Neural progenitor cell (in vitro differentiated cells): ENCODE measurements at regions not wholly inside any gene's neighbourhood (a gene's known extent, or its start where the extent isn't known, plus 50 kb on each side); places are given as distances from the start of the nearest gene placed in this dataset.

ENCODE experiments used
- DNase-seq: peaks from one replicate; pipeline ENCODE4 v3.0.0-alpha.2; 2016; ENCODE audit warnings: low spot score
- H2AFZ ChIP-seq: fragments of 200-600 bp; sonication (generic); replicated peaks from 2 replicates; pipeline ENCODE4 v1.6.1; 2016; ENCODE audit warnings: antibody characterized with exemption
- H3F3A ChIP-seq: fragments of 200-600 bp; sonication (generic); 2 replicates; pipeline ENCODE4 v1.6.1; 2016; ENCODE audit warnings: antibody characterized with exemption, low read depth
- H3K27ac ChIP-seq: fragments of 200-600 bp; sonication (generic); 2 replicates; pipeline ENCODE4 v1.5.1; 2016; ENCODE audit warnings: mild to moderate bottlenecking
- H3K27me3 ChIP-seq: fragments of 200-600 bp; sonication (generic); 2 replicates; pipeline ENCODE4 v1.6.1; 2016; ENCODE audit warnings: mild to moderate bottlenecking, moderate library complexity
- H3K36me3 ChIP-seq: fragments of 200-600 bp; sonication (generic); 2 replicates; pipeline ENCODE4 v1.5.1; 2016
- H3K4me1 ChIP-seq: fragments of 200-600 bp; sonication (generic); 2 replicates; pipeline ENCODE4 v1.6.1; 2016; ENCODE audit warnings: mixed run types
- H3K4me2 ChIP-seq: fragments of 200-600 bp; sonication (generic); 2 replicates; pipeline ENCODE4 v1.6.1; 2016
- H3K4me3 ChIP-seq: fragments of 200-600 bp; sonication (generic); 2 replicates; pipeline ENCODE4 v1.5.1; 2016
- H3K79me2 ChIP-seq: fragments of 200-600 bp; sonication (generic); 2 replicates; pipeline ENCODE4 v1.6.1; 2016; ENCODE audit warnings: low read depth
- H3K9ac ChIP-seq: fragments of 200-600 bp; sonication (generic); 2 replicates; pipeline ENCODE4 v1.6.1; 2016
- H3K9me3 ChIP-seq: fragments of 200-600 bp; sonication (generic); 2 replicates; pipeline ENCODE4 v1.5.1; 2016; ENCODE audit warnings: low read depth
- H4K20me1 ChIP-seq: fragments of 200-600 bp; sonication (generic); 2 replicates; pipeline ENCODE4 v1.6.1; 2016; ENCODE audit warnings: low read depth
- H3K27ac Mint-ChIP-seq: 3 replicates; pipeline ENCODE4 v1.8.0; 2021; ENCODE audit warnings: mixed read lengths
- H3K27me3 Mint-ChIP-seq: 2 replicates; pipeline ENCODE4 v1.8.0; 2022; ENCODE audit warnings: low read depth, mild to moderate bottlenecking, inconsistent platforms, moderate library complexity, mixed read lengths; ENCODE audit not compliant: insufficient read depth
- H3K36me3 Mint-ChIP-seq: 3 replicates; pipeline ENCODE4 v1.8.0; 2021; ENCODE audit warnings: mixed read lengths
- H3K4me1 Mint-ChIP-seq: 3 replicates; pipeline ENCODE4 v1.8.0; 2021; ENCODE audit warnings: mixed read lengths
- H3K4me3 Mint-ChIP-seq: 3 replicates; pipeline ENCODE4 v1.8.0; 2021; ENCODE audit warnings: mild to moderate bottlenecking, moderate library complexity, mixed read lengths
- H3K9me3 Mint-ChIP-seq: 3 replicates; pipeline ENCODE4 v1.8.0; 2020; ENCODE audit warnings: mixed read lengths
- EZH2 ChIP-seq: fragments of 200-600 bp; sonication (generic); IDR thresholded peaks from 2 replicates; pipeline ENCODE4 v1.6.1; 2017; ENCODE audit warnings: antibody characterized with exemption, mild to moderate bottlenecking, moderate library complexity
- EZH2phosphoT487 ChIP-seq: fragments of 200-600 bp; sonication (generic); IDR thresholded peaks from 2 replicates; pipeline ENCODE4 v1.6.1; 2017; ENCODE audit warnings: antibody characterized with exemption
- TF ChIP-seq, protein P1 (sequence below): fragments of 200-600 bp; sonication (generic); IDR thresholded peaks from 2 replicates; pipeline ENCODE4 v1.5.1; 2017; ENCODE audit warnings: antibody characterized with exemption, mild to moderate bottlenecking

DNA sequence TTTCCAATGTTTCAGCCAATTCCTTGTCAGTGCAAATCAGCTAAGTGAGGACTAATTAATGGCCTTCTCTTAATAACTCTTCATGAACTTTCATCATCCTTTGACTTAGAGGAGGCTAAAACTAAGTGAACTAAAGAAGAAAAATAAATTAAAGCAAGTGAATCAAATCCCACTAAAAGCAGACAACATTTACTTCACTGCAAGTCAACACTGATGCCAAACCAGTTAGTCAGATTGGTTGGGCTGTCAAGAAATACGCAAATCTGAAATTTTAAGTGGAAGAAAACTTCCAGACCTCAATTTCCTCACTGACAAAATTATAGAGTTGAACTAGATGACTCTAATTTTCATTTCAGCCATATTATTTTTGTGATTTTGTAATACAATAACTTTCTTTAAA, 137.2 kb upstream of the PRLR start:
- DNase-seq = no peak
- H3K4me3 Mint-ChIP-seq = no peak overlapping the region
- TF ChIP-seq EZH2phosphoT487 (no peak), EZH2 (no peak)
- TF ChIP-seq, protein P1, sequence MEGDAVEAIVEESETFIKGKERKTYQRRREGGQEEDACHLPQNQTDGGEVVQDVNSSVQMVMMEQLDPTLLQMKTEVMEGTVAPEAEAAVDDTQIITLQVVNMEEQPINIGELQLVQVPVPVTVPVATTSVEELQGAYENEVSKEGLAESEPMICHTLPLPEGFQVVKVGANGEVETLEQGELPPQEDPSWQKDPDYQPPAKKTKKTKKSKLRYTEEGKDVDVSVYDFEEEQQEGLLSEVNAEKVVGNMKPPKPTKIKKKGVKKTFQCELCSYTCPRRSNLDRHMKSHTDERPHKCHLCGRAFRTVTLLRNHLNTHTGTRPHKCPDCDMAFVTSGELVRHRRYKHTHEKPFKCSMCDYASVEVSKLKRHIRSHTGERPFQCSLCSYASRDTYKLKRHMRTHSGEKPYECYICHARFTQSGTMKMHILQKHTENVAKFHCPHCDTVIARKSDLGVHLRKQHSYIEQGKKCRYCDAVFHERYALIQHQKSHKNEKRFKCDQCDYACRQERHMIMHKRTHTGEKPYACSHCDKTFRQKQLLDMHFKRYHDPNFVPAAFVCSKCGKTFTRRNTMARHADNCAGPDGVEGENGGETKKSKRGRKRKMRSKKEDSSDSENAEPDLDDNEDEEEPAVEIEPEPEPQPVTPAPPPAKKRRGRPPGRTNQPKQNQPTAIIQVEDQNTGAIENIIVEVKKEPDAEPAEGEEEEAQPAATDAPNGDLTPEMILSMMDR = no peak
- H3K36me3 ChIP-seq = no peaks in the 10 kb centered on the region
- peaks cover 24% of the 10 kb centered on the region for H3K4me1 ChIP-seq
- no peaks in the 10 kb centered on the region for H4K20me1 ChIP-seq
- H3F3A ChIP-seq = no peaks in the 10 kb centered on the region
- H2AFZ ChIP-seq = no peak overlapping the region
- no peak overlapping the region for H3K4me3 ChIP-seq
- H3K27ac ChIP-seq = no peak overlapping the region
- H3K4me2 ChIP-seq = no peak overlapping the region
- no peaks in the 10 kb centered on the region for H3K27me3 ChIP-seq
- no peaks in the 10 kb centered on the region for H3K9me3 ChIP-seq
- no peak overlapping the region for H3K9ac ChIP-seq
- peaks cover 27% of the 10 kb centered on the region for H3K4me1 Mint-ChIP-seq
- no peaks in the 10 kb centered on the region for H3K79me2 ChIP-seq
- no peaks in the 10 kb centered on the region for H3K36me3 Mint-ChIP-seq
- H3K27me3 Mint-ChIP-seq = peaks cover 8% of the 10 kb centered on the region
- no peak overlapping the region for H3K27ac Mint-ChIP-seq
- H3K9me3 Mint-ChIP-seq = no peaks in the 10 kb centered on the region

DNA sequence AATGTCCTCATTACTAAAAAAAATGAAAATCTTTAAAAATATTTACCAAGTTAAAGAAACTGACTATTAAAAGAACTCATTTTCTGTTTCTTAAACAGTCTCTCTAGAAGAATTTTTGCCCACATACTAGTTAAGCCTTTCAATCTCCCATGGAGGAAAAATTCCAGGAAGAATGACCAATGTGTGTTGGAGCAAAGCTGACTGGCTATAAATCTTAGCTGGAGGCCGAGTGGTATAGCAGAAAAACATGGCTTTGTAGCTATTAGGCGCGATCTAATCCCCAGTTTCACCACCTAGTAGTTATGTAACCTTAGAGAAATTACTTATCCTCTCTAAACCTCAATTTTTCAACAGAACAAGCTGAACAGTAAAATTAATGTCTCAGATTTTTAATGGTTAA, 135.5 kb upstream of the PRLR start:
- Histone ChIP-seq H2AFZ (no peak overlapping the region), H3K4me3 (no peak overlapping the region), H3K79me2 (no peaks in the 10 kb centered on the region), H3K36me3 (no peaks in the 10 kb centered on the region), H3K9ac (no peak overlapping the region), H4K20me1 (no peaks in the 10 kb centered on the region), H3K4me2 (no peak overlapping the region), H3K27ac (no peak overlapping the region), H3K27me3 (no peaks in the 10 kb centered on the region), H3F3A (no peaks in the 10 kb centered on the region), H3K4me1 (peaks cover 13% of the 10 kb centered on the region), H3K9me3 (no peaks in the 10 kb centered on the region)
- no peak overlapping the region for H3K27ac Mint-ChIP-seq
- TF ChIP-seq EZH2phosphoT487 (no peak), EZH2 (no peak)
- TF ChIP-seq, protein P1 = no peak
- no peak overlapping the region for H3K4me3 Mint-ChIP-seq
- H3K36me3 Mint-ChIP-seq = no peaks in the 10 kb centered on the region
- H3K4me1 Mint-ChIP-seq = peaks cover 18% of the 10 kb centered on the region
- no peaks in the 10 kb centered on the region for H3K27me3 Mint-ChIP-seq
- no peak for DNase-seq
- H3K9me3 Mint-ChIP-seq = no peaks in the 10 kb centered on the region

DNA sequence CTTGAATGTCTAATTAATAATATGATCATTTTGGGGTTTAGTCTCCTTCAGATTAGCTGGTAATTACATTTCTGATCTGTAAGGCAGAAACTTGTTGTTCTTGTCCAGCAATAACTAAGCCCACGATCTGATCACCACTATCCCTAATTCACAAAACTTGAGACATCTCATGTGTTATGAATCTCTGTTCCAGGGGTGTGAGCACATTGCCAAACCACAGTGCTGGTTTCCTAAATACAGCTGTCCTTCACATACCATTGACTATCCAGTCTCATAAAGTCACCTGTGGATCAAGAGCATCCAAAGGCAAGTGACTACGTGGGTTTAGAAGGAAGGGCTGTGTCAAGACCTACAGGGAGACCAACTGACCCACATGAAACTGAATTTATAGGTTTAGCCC, 134.1 kb upstream of the PRLR start:
- Mint-ChIP-seq H3K27me3 (no peaks in the 10 kb centered on the region), H3K27ac (no peak overlapping the region), H3K4me1 (peaks cover 8% of the 10 kb centered on the region), H3K36me3 (no peaks in the 10 kb centered on the region), H3K9me3 (no peaks in the 10 kb centered on the region), H3K4me3 (no peak overlapping the region)
- Histone ChIP-seq H3K36me3 (no peaks in the 10 kb centered on the region), H3K27ac (no peak overlapping the region), H4K20me1 (no peaks in the 10 kb centered on the region), H3K4me2 (no peak overlapping the region), H3K79me2 (no peaks in the 10 kb centered on the region), H3K4me1 (no peaks in the 10 kb centered on the region), H3F3A (no peaks in the 10 kb centered on the region), H3K4me3 (no peak overlapping the region), H3K9me3 (no peaks in the 10 kb centered on the region), H3K27me3 (no peaks in the 10 kb centered on the region), H2AFZ (no peak overlapping the region), H3K9ac (no peak overlapping the region)
- TF ChIP-seq, protein P1 = no peak
- TF ChIP-seq EZH2phosphoT487 (no peak), EZH2 (no peak)
- no peak for DNase-seq
